Cardiac septum (tissue), 1 donor: ENCODE measurements at regions not wholly inside any gene's neighbourhood (a gene's known extent, or its start where the extent isn't known, plus 50 kb on each side); places are given as distances from the start of the nearest gene placed in this dataset.

ENCODE experiments used
- DNase-seq: peaks from one replicate; pipeline ENCODE4 v3.0.0-alpha.2; 2020; ENCODE audit warnings: low spot score
- intact Hi-C: fragments of 100-400 bp; cut with DNase I; formaldehyde crosslinking; loops from one replicate; pipeline ENCODE4 v1.14.0; 2022
- donor health status: DM: no; HTN: no; CAD: no.

- intact Hi-C loops: no loop called here
- DNase-seq: no peak
These were observed 186.6 kb downstream of the URB2 start for GRCh38 chr1:229812693-229813092.

- intact Hi-C loops: no loop called here
- no peak for DNase-seq
These were observed 189.0 kb downstream of the URB2 start for GRCh38 chr1:229815076-229815475.

- DNase-seq: no peak
- intact Hi-C loops: no loop called here
These were observed 189.9 kb downstream of the URB2 start for GRCh38 chr1:229815961-229816360.

- DNase-seq: no peak
- intact Hi-C loops: no loop called here
These were observed 191.9 kb downstream of the URB2 start for GRCh38 chr1:229817936-229818335.

DNA sequence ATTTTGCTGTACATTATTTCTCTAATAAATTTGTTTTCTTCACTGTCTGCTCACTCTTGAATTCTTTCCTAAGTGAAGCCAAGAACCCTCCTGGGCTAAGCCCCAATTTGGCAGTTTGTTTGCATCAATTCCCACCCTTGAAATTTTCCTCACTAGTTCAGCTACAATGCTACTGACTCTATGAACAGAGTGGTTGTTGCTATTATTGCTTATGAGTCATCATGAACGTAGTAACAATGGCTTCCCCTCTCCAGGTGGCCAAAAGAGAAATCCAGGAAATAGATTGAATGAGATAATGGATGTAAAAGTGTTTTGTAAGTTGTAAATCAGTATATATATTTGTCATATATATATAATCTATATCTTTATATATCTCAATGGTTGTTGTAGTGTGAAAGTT, 193.0 kb downstream of the URB2 start:
- DNase-seq: no peak
- intact Hi-C loops: no loop called here

GRCh38 chr1:229822026-229822425, 196.0 kb downstream of the URB2 start:
- no peak for DNase-seq
- intact Hi-C loops: no loop called here

GRCh38 chr1:229825042-229825441, 199.0 kb downstream of the URB2 start:
- DNase-seq: no peak
- intact Hi-C loops: no loop called here

DNA sequence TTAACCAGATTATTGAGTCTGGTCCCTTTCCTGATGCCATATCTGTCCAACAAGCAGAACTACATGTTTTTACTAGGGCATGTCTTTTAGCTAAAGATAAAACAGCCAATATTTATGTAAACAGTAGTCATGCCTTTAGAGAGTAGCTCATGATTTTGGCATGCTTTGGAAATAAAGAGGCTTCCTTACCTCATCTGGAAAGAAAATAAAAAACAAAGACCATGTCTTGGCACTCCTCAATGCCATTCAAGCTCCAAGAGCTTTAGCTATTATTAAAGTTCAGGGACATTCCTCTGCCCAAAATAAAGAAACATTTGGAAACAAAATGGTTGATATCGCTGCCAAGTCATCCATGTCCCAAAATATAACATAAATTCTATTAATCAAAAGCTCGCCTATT, 202.4 kb downstream of the URB2 start:
- DNase-seq: no peak
- intact Hi-C loops: no loop called here

- intact Hi-C loops: no loop called here
These were observed 206.6 kb downstream of the URB2 start for GRCh38 chr1:229832695-229833094.

DNA sequence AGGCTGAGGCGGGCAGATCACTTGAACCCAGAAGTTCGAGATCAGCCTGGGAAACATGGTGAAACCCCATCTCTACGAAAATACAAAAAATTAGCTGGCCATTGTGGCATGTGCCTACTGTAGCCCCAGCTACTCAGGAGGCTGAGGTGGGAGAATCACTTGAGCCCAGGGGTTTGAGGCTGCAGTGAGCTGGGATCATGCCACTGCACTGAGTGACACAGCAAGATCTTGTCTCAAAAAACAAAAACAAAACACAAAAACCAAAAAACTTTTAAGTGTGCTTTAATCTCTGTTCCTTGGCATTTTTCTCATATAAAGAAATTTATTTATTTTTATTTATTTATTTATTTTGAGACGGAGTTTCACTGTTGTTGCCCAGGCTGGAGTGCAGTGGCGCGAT, 208.2 kb downstream of the URB2 start:
- no peak for DNase-seq
- intact Hi-C loops: no loop called here

More at GRCh38 chr1:229832695-229833094, 206.6 kb downstream of the URB2 start:
- no peak for DNase-seq

GRCh38 chr1:229835226-229835625, 209.2 kb downstream of the URB2 start:
- no peak for DNase-seq
- intact Hi-C loops: no loop called here

DNA sequence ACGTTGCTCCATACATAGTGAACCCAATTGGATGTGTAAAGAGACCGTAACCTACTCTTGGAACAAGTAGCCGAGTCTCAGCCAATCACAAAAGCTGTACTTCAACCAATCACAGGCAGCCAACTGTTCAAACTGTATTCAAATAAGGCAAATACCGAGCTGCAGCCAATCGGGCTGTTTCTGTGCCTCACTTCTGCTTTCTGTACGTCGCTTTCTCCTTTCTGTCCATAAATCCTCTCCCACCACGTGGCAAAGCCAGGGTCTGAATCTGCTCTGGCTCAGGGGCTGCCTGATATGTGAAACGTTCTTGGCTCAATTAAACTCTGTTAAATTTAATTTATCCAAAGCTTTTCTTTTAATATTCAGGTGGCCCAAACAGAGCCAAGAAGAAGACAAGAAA, 210.3 kb downstream of the URB2 start:
- intact Hi-C loops: no loop called here
- no peak for DNase-seq

DNA sequence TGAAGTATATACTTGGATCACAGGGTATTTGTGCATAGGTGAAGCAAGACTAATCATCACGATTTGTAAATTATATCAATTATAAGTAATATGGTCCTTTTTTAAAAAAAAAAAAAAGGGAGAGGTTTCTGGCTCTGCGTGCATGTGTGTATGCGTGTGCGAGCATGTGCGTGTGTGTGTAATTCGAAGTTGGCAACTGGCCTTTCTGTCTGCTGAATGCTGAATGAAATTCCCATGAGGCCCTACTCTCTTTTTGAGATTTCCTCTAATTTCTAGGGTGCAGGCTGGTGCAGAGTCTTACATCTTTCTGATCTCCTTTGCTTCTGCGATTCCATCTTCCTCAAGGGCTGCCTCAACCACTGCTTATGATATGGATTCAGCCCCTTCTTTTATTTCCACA, 212.2 kb downstream of the URB2 start:
- no peak for DNase-seq
- intact Hi-C loops: no loop called here

DNA sequence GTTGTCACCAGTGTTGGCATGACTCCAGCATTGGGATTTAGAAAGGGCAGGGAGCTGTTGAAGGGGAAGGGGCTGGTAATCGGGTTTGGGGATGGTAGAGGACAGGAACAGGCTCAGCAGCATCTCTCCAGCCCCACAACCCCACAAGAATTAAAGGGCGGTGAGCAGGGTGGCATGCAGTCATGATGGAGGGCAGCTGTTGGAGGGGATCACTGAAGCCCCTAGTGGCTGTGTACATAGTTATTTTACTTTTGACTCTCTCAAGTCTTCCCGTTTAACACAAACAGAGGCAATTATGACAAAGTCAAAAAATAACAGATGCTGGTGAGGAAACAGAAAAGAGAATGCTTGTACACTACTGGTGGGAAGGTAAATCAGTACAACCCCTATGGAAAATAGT, 213.8 kb downstream of the URB2 start:
- intact Hi-C loops: loop anchor here (10.0 kb wide), 2 partner anchors 245 to 325 kb away; no protein-coding TSS in a partner anchor
- no peak for DNase-seq

DNA sequence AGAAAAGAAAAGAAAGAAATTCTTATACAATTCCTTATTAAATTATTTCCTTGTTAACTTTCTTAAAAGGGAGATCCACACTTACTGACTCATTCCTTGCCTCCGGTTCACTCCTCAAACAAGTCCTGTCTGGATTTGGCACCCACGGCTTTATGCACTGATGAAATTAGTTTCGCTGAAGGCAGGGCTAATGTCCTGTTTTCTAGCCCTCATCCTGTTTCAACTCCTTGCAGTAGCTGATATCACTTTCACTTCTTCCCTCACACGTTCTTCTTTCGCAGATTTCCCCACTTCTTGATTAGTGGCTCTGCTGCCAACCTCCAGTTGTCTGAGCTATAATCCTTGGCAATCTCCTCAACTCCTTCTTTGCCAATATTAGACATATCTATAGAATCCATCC, 215.2 kb downstream of the URB2 start:
- no peak for DNase-seq
- intact Hi-C loops: loop anchor here (10.0 kb wide), 2 partner anchors 244 to 324 kb away; no protein-coding TSS in a partner anchor

DNA sequence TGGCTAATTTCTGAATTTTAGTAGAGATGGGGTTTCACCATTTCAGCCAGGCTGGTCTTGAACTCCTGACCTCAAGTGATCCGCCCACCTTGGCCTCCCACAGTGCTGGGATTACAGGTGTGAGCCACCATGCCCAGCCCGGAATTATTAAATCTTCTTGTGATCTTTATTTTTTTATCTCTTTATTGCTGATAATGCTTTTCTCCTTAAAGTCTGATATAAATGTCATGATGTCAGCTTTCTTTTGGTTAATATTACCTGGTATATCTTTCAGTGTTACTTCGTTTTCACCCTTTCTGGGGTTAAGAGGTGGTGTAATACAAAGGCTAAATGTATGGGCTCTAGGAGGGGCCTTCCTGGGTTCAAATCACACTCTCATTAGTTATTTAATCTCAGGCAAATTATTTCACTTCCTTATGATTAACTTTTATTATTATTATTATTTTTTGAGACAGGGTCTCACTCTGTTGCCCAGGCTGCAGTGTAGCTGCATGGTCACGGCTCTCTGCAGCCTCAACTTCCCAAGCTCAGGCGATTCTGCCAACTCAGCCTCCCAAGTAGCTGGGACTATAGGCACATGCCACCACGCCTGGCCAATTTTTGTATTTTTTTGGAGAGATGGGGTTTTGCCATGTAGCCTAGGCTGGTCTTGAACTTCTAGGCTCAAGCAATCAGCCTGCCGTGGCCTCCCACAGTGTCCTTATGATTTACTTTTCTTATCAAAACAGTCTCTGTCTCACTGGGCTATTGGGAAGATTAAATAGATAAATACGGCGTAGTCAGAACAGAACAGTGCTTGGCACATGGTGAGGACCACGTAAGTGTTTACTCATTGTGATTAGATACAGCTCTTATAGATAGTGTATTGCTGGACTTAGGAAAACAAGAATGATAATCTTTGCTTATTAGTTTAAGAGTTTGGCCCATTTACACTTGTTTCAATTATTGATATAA, 216.5 kb downstream of the URB2 start:
- intact Hi-C loops: loop anchor here (10.0 kb wide), 2 partner anchors 242 to 322 kb away; no protein-coding TSS in a partner anchor
- no peak for DNase-seq

DNA sequence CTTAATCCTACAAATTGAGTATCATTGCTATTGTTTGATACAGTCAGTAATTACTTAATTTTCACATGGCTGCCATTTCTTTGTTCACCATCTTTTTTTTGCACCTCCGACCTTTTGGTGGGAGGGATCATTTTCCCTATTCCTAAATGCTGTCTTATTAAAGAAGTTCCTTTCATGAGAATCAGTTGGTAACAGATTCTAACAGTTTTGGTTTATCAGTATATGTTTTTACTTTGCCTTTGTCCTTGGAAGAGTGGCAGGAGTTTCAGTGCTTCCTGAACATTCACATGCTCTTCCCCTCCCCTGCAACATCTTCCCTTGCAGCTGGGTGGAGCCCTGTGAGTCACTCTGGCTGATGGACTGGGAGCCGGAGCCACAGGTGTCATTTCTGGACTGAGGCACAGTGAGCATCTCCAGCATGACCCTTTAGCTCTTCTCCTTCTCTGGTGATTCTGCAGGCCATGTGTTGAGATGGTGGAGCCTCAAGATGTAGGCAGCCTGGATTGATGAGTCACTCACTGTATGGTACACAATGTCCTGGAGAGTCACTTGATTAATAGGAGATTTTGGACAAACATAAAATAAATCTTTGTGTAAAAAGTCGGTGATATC, 217.7 kb downstream of the URB2 start:
- intact Hi-C loops: loop anchor here (10.0 kb wide), 2 partner anchors 241 to 321 kb away; no protein-coding TSS in a partner anchor
- no peak for DNase-seq

DNA sequence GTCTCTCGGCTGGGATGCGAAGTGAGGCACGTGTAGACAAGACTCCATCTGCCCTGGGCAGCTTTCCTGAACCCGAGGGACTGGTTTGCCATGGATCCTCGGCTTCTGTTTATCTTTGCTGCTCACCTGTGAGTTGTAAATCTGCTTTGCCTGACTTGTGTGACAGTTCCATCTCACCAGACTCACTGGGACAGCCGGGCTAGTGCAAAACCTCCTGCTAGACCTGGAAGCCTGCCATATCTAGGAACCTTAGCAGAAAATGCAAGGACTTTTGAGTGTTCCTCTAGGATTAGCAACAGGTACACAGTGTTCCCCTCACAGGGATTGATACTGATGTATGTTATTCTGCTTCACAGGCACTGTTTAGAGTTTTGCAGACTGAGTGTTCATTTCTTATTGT, 218.6 kb downstream of the URB2 start:
- no peak for DNase-seq
- intact Hi-C loops: loop anchor here (10.0 kb wide), 2 partner anchors 240 to 320 kb away; no protein-coding TSS in a partner anchor

DNA sequence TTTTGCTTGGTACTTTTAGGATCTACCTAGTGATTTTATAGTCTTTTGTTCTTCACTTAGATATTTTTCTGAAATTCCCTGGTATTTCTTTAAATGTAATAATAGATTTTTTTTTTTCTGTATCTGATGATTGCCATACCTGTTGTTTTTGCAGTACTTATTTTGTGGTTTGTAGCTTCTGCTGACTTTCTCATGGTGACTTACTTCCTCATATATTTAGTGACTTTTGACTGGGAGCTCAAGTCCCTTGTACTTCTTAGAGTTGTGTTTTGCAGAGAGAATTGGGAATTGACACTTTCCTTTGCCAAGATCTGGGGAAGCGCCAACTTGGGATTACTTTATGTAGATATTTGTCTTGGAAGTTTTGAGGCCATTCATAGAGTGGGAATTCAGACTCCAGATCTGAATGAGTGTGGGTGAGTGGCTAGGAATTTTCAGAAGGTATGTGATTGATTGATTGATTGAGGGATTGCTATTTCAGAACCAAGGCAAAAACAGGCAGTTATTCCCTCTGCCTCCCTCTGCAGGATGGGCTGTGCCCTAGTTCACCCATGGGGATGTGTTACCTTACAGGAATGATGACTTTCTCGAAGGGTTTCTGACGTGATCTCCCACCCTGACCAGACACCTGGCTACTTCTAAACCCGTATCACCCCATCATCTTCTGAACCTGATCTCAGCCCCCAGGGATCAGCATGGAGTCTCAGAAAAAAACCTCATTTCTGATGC, 219.5 kb downstream of the URB2 start:
- DNase-seq: no peak
- intact Hi-C loops: loop anchor here (10.0 kb wide), 2 partner anchors 239 to 319 kb away; no protein-coding TSS in a partner anchor

DNA sequence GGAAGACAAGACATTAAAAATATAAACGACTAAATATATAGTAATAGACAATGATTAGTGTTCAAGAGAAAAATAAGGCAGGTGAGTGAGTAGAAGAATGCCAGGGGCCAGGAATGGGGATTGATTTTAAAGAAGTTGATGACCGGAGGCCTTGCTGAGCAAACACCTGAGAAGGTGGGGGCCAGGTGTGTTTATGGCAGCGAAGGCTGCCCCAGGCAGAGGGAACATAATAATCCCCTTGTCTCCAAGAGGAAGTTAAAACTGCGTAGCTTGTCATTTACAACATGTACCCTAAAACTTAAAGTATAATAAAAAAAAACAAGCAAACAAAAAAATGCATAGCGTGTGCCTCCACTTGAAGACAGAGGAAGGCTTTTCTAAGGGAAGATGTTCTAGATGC, 220.3 kb downstream of the URB2 start:
- intact Hi-C loops: loop anchor here (10.0 kb wide), 2 partner anchors 238 to 318 kb away; no protein-coding TSS in a partner anchor
- no peak for DNase-seq
